DOHH2 (cell line): ENCODE measurements at regions not wholly inside any gene's neighbourhood (a gene's known extent, or its start where the extent isn't known, plus 50 kb on each side); places are given as distances from the start of the nearest gene placed in this dataset.

ENCODE experiments used
- H3F3A ChIP-seq: fragments of 200-600 bp; sonication (generic), shearing (Covaris generic); 2 replicates; pipeline ENCODE4 v1.6.0; 2016; ENCODE audit warnings: antibody characterized with exemption, mild to moderate bottlenecking; ENCODE audit not compliant: control insufficient read depth, insufficient read depth
- H3K27ac ChIP-seq: fragments of 200-600 bp; sonication (generic); 2 replicates; pipeline ENCODE4 v1.5.1; 2014; ENCODE audit warnings: low read depth, mild to moderate bottlenecking, low read length, moderate library complexity
- H3K27me3 ChIP-seq: fragments of 200-600 bp; sonication (generic); 2 replicates; pipeline ENCODE4 v1.6.1; 2014; ENCODE audit warnings: mild to moderate bottlenecking, low read length, mixed read lengths; ENCODE audit not compliant: control insufficient read depth
- H3K36me3 ChIP-seq: fragments of 200-600 bp; sonication (generic); 2 replicates; pipeline ENCODE4 v1.6.1; 2014; ENCODE audit warnings: mild to moderate bottlenecking, low read length, moderate library complexity, mixed read lengths; ENCODE audit not compliant: control insufficient read depth
- H3K4me1 ChIP-seq: fragments of 200-600 bp; sonication (generic); 2 replicates; pipeline ENCODE4 v1.6.1; 2014; ENCODE audit warnings: mild to moderate bottlenecking, low read length, mixed read lengths; ENCODE audit not compliant: control insufficient read depth
- H3K4me2 ChIP-seq: fragments of 200-600 bp; sonication (generic); 2 replicates; pipeline ENCODE4 v1.6.0; 2014; ENCODE audit warnings: mild to moderate bottlenecking, low read length, moderate library complexity
- H3K4me3 ChIP-seq: fragments of 200-600 bp; sonication (generic); 2 replicates; pipeline ENCODE4 v1.5.1; 2014; ENCODE audit warnings: mild to moderate bottlenecking, low read length, mixed read lengths
- H3K79me2 ChIP-seq: fragments of 200-600 bp; sonication (generic); 2 replicates; pipeline ENCODE4 v1.6.1; 2014; ENCODE audit warnings: mild to moderate bottlenecking, low read length, mixed read lengths; ENCODE audit not compliant: control insufficient read depth
- H3K9me2 ChIP-seq: fragments of 200-600 bp; sonication (generic); replicated peaks from 2 replicates; pipeline ENCODE4 v1.6.1; 2014; ENCODE audit warnings: mild to moderate bottlenecking, low read length, mixed read lengths; ENCODE audit not compliant: control insufficient read depth
- H3K9me3 ChIP-seq: fragments of 200-600 bp; sonication (generic); 2 replicates; pipeline ENCODE4 v1.6.1; 2014; ENCODE audit warnings: antibody characterized with exemption, low read length, mixed read lengths; ENCODE audit not compliant: control insufficient read depth, insufficient read depth
- H4K20me1 ChIP-seq: fragments of 200-600 bp; sonication (generic); 2 replicates; pipeline ENCODE4 v1.6.0; 2014; ENCODE audit warnings: low read depth, mild to moderate bottlenecking, antibody characterized with exemption, low read length, moderate library complexity; ENCODE audit not compliant: control insufficient read depth, insufficient read depth
- EZH2phosphoT487 ChIP-seq: fragments of 200-600 bp; sonication (generic); IDR thresholded peaks from 2 replicates; pipeline ENCODE4 v1.6.1; 2017; ENCODE audit warnings: borderline replicate concordance, mild to moderate bottlenecking, antibody characterized with exemption, low read length, moderate library complexity, mixed read lengths
- TF ChIP-seq, protein P1 (sequence below): fragments of 200-600 bp; sonication (generic); IDR thresholded peaks from one replicate; pipeline ENCODE4 v1.5.1; 2014; ENCODE audit warnings: antibody characterized with exemption, mild to moderate bottlenecking, low read depth, low read length; ENCODE audit not compliant: poor library complexity, severe bottlenecking

DNA sequence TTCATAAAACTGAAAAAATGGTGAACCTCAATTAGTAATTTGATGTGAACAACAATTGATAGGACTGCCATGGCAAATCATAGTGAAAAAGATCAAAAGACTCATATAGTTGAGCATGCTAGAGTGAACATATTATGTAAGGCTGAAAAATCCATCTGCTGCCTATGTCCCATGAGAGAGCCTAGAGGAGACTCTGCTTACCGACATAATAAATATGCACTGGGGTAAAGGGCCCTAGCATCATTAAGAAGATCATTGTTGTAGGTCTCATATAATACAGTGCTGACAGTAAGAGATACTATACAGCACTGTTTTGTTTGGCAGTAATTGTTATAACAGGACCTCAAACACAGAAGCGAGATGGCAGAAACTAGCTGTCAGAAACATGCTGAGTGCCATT, 229.0 kb downstream of the PABPC4L start:
- Histone ChIP-seq H3K4me1 (no peaks in the 10 kb centered on the region), H3K9me2 (no peaks in the 10 kb centered on the region; the same call in 1 of the 2 replicates), H3K79me2 (no peaks in the 10 kb centered on the region), H3K27ac (no peak overlapping the region), H4K20me1 (no peaks in the 10 kb centered on the region), H3K27me3 (no peaks in the 10 kb centered on the region), H3F3A (no peaks in the 10 kb centered on the region), H3K36me3 (no peaks in the 10 kb centered on the region), H3K4me3 (no peak overlapping the region), H3K9me3 (no peaks in the 10 kb centered on the region), H3K4me2 (no peak overlapping the region)
- TF ChIP-seq, protein P1, sequence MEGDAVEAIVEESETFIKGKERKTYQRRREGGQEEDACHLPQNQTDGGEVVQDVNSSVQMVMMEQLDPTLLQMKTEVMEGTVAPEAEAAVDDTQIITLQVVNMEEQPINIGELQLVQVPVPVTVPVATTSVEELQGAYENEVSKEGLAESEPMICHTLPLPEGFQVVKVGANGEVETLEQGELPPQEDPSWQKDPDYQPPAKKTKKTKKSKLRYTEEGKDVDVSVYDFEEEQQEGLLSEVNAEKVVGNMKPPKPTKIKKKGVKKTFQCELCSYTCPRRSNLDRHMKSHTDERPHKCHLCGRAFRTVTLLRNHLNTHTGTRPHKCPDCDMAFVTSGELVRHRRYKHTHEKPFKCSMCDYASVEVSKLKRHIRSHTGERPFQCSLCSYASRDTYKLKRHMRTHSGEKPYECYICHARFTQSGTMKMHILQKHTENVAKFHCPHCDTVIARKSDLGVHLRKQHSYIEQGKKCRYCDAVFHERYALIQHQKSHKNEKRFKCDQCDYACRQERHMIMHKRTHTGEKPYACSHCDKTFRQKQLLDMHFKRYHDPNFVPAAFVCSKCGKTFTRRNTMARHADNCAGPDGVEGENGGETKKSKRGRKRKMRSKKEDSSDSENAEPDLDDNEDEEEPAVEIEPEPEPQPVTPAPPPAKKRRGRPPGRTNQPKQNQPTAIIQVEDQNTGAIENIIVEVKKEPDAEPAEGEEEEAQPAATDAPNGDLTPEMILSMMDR, result no peak
- no peak for TF ChIP-seq EZH2phosphoT487

DNA sequence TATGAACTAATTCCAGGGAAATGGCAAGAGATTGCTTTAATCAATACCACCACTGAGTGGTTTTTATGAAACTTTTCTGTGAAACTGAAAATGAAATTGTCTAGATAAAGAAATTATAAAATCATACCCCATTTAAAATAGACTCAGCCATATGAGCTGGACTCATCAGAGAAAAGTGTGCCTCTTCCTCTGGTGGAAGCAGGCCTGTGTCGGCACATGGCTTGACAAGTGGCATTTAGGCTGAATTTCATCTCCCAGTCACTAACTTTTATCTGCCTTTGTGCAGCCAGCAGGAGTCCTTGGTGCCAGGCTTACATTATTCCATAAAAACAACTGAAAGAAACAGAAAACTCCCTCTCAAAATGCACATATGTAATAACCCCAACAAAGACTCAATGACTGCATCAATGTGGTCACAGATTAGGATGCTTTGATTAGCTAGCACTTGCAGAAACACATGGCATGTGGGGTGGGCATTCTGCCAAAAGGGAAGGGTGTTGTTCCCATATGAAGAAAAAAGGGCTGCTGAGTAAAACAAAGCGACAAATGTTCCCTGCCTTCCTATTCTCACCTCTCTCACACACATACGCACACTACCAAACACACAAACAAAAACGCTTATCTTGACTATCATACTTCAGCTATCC, 232.3 kb downstream of the PABPC4L start:
- H3K9me3 ChIP-seq, result no peaks in the 10 kb centered on the region
- H3K4me1 ChIP-seq, result no peaks in the 10 kb centered on the region
- no peak overlapping the region for H3K27ac ChIP-seq
- no peak for TF ChIP-seq EZH2phosphoT487
- TF ChIP-seq, protein P1, result no peak
- no peak overlapping the region for H3K4me2 ChIP-seq
- H3K4me3 ChIP-seq, result no peak overlapping the region
- no peaks in the 10 kb centered on the region for H3F3A ChIP-seq
- H3K9me2 ChIP-seq, result no peaks in the 10 kb centered on the region; the same call in 1 of the 2 replicates
- no peaks in the 10 kb centered on the region for H4K20me1 ChIP-seq
- no peaks in the 10 kb centered on the region for H3K79me2 ChIP-seq
- H3K27me3 ChIP-seq, result no peaks in the 10 kb centered on the region
- H3K36me3 ChIP-seq, result no peaks in the 10 kb centered on the region

DNA sequence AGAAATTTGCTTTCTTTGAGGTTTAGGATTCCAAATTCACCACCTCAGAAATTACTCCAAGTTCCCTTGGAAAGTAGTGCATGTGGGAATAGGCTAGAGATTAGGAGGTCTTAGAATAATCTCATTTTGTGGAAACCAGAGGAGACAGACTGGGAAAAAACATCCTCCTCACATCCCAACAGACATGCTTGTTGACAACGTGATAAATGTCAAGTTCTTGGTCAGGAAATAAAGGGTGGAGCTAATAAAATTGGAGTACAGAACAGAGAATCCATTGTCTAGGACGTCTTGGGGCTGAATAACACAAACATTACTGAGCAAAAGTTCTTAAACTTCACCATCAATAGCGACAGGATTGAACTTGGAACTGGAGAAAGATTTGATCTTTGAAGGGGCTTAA, 233.4 kb downstream of the PABPC4L start:
- H3K27ac ChIP-seq, result no peak overlapping the region
- no peaks in the 10 kb centered on the region for H4K20me1 ChIP-seq
- H3K9me3 ChIP-seq, result no peaks in the 10 kb centered on the region
- no peaks in the 10 kb centered on the region; the same call in 1 of the 2 replicates for H3K9me2 ChIP-seq
- H3K4me3 ChIP-seq, result no peak overlapping the region
- H3K36me3 ChIP-seq, result no peaks in the 10 kb centered on the region
- H3K79me2 ChIP-seq, result no peaks in the 10 kb centered on the region
- no peaks in the 10 kb centered on the region for H3K27me3 ChIP-seq
- no peak overlapping the region for H3K4me2 ChIP-seq
- TF ChIP-seq EZH2phosphoT487, result no peak
- TF ChIP-seq, protein P1, result no peak
- H3F3A ChIP-seq, result no peaks in the 10 kb centered on the region
- no peaks in the 10 kb centered on the region for H3K4me1 ChIP-seq
